ENCODE measurements at regions not wholly inside any gene's neighbourhood (a gene's known extent, or its start where the extent isn't known, plus 50 kb on each side); places are given as distances from the start of the nearest gene placed in this dataset.

- Mint-ChIP-seq H3K27me3 (ENCODE audit: insufficient read depth, low read depth) (peaks cover 1% of the 10 kb centered on the region), H3K27ac (no peak overlapping the region), H3K36me3 (no peaks in the 10 kb centered on the region), H3K4me1 (no peaks in the 10 kb centered on the region), H3K4me3 (no peak overlapping the region), H3K9me3 (peaks cover 2% of the 10 kb centered on the region)
- Histone ChIP-seq H3K4me2 (no peak overlapping the region), H3F3A (ENCODE audit: low read depth) (no peaks in the 10 kb centered on the region), H3K9ac (no peak overlapping the region), H2AFZ (replicated peaks) (no peak overlapping the region), H3K9me3 (ENCODE audit: low read depth) (peaks cover 5% of the 10 kb centered on the region), H3K36me3 (no peaks in the 10 kb centered on the region), H3K79me2 (ENCODE audit: low read depth) (no peaks in the 10 kb centered on the region), H3K4me1 (no peaks in the 10 kb centered on the region), H3K4me3 (no peak overlapping the region), H3K27ac (no peak overlapping the region), H3K27me3 (no peaks in the 10 kb centered on the region), H4K20me1 (ENCODE audit: low read depth) (no peaks in the 10 kb centered on the region)
- TF ChIP-seq EZH2phosphoT487 (IDR thresholded peaks at IDR 0.05) (no peak), EZH2 (IDR thresholded peaks at IDR 0.05) (no peak)
- TF ChIP-seq, protein P1, sequence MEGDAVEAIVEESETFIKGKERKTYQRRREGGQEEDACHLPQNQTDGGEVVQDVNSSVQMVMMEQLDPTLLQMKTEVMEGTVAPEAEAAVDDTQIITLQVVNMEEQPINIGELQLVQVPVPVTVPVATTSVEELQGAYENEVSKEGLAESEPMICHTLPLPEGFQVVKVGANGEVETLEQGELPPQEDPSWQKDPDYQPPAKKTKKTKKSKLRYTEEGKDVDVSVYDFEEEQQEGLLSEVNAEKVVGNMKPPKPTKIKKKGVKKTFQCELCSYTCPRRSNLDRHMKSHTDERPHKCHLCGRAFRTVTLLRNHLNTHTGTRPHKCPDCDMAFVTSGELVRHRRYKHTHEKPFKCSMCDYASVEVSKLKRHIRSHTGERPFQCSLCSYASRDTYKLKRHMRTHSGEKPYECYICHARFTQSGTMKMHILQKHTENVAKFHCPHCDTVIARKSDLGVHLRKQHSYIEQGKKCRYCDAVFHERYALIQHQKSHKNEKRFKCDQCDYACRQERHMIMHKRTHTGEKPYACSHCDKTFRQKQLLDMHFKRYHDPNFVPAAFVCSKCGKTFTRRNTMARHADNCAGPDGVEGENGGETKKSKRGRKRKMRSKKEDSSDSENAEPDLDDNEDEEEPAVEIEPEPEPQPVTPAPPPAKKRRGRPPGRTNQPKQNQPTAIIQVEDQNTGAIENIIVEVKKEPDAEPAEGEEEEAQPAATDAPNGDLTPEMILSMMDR (IDR thresholded peaks at IDR 0.05), result no peak
- DNase-seq (ENCODE audit: low spot score), result no peak
Observed at GRCh38 chr10:8477300-8477699, 422.8 kb downstream of the GATA3 start.

DNA sequence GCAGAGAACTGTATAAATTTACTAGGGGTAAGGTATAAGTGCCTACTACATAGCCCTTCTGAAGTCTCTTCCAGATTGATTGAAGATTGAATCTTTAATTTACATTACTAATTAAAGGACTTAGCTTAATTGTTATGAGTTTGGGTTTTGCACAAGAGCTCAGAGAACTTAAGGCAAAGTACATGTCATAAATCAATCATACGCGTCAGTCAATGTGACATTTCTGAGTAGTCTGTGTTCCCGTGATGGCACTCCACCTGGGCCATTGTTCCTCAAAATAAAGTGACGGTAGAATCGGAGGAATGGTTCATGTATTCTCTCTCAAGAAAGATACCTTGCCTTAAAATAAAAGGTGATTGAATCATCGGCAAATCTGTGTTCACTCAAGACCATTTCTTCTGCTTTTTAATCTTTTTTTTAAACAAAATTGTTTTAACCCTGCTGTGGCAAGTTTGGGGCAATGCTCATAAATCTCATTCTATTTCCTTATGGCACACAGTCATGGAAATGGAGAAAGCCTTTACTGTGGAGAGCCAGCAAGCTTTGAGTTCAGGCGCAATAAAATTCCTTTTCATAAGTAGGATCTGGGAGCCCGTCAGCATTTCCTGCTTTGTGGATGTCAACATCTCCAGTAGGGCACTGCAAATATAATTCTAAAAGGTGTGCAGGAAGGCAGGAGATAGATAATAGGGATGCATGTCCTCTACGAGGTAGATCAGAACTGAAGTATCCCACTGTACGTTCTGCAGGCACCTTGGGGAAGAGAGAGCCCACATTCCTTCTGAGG lies 427.4 kb downstream of the GATA3 start:
- no peaks in the 10 kb centered on the region for H3K9me3 Mint-ChIP-seq
- DNase-seq (ENCODE audit: low spot score), result no peak
- Histone ChIP-seq H3K27me3 (no peaks in the 10 kb centered on the region), H4K20me1 (ENCODE audit: low read depth) (no peaks in the 10 kb centered on the region), H3K79me2 (ENCODE audit: low read depth) (no peaks in the 10 kb centered on the region), H3K36me3 (no peaks in the 10 kb centered on the region), H3K9ac (no peak overlapping the region), H3K4me3 (no peak overlapping the region), H3K9me3 (ENCODE audit: low read depth) (no peaks in the 10 kb centered on the region), H3K4me1 (peaks cover 19% of the 10 kb centered on the region), H3K27ac (no peak overlapping the region), H3K4me2 (no peak overlapping the region), H2AFZ (replicated peaks) (no peak overlapping the region), H3F3A (ENCODE audit: low read depth) (peaks cover 8% of the 10 kb centered on the region)
- no peak overlapping the region for H3K27ac Mint-ChIP-seq
- no peaks in the 10 kb centered on the region for H3K27me3 Mint-ChIP-seq (ENCODE audit: insufficient read depth, low read depth)
- TF ChIP-seq EZH2 (IDR thresholded peaks at IDR 0.05) (no peak), EZH2phosphoT487 (IDR thresholded peaks at IDR 0.05) (no peak)
- no peak overlapping the region for H3K4me3 Mint-ChIP-seq
- no peaks in the 10 kb centered on the region for H3K4me1 Mint-ChIP-seq
- H3K36me3 Mint-ChIP-seq, result no peaks in the 10 kb centered on the region

DNA sequence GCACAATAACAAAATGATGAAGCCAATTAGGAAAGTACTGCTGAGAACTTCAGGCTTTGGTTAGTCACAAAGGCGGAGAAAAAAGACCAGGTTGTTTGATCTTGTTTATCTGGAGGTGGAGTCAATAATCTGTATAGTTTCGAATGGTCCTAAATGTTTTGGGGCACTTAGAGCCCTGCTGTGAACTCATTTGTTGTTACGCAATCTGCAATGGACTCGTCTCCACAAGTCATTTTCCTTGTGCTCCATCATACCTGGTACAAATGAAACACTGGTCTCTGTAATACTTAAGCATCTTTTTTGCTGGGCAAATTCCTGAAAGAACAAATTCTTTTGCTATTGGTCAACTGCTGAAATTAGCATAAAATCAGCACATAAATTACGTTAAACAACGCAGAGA lies 430.5 kb downstream of the GATA3 start:
- H3K27ac ChIP-seq, result no peak overlapping the region
- no peaks in the 10 kb centered on the region for H3K79me2 ChIP-seq (ENCODE audit: low read depth)
- H3K9me3 Mint-ChIP-seq, result no peaks in the 10 kb centered on the region
- no peak overlapping the region for H3K4me3 Mint-ChIP-seq
- H3K4me3 ChIP-seq, result no peak overlapping the region
- DNase-seq (ENCODE audit: low spot score), result no peak
- no peaks in the 10 kb centered on the region for H3K27me3 Mint-ChIP-seq (ENCODE audit: insufficient read depth, low read depth)
- H3K4me1 Mint-ChIP-seq, result peaks cover 6% of the 10 kb centered on the region
- no peak overlapping the region for H3K9ac ChIP-seq
- H3K4me2 ChIP-seq, result peak overlapping the region; percentile 7
- TF ChIP-seq EZH2 (IDR thresholded peaks at IDR 0.05) (no peak), EZH2phosphoT487 (IDR thresholded peaks at IDR 0.05) (no peak)
- TF ChIP-seq, protein P1 (IDR thresholded peaks at IDR 0.05), result no peak
- no peaks in the 10 kb centered on the region for H3K9me3 ChIP-seq (ENCODE audit: low read depth)
- no peaks in the 10 kb centered on the region for H4K20me1 ChIP-seq (ENCODE audit: low read depth)
- H3K36me3 ChIP-seq, result no peaks in the 10 kb centered on the region
- H3F3A ChIP-seq (ENCODE audit: low read depth), result peaks cover 8% of the 10 kb centered on the region
- H3K36me3 Mint-ChIP-seq, result no peaks in the 10 kb centered on the region
- peaks cover 25% of the 10 kb centered on the region for H3K4me1 ChIP-seq
- no peak overlapping the region for H2AFZ ChIP-seq (replicated peaks)
- H3K27ac Mint-ChIP-seq, result no peak overlapping the region
- H3K27me3 ChIP-seq, result no peaks in the 10 kb centered on the region

GRCh38 chr10:8487346-8487745 lies 432.9 kb downstream of the GATA3 start:
- no peak overlapping the region for H3K27ac ChIP-seq
- Mint-ChIP-seq H3K4me1 (peaks cover 10% of the 10 kb centered on the region), H3K27ac (no peak overlapping the region), H3K9me3 (no peaks in the 10 kb centered on the region), H3K36me3 (no peaks in the 10 kb centered on the region), H3K4me3 (no peak overlapping the region), H3K27me3 (ENCODE audit: insufficient read depth, low read depth) (no peaks in the 10 kb centered on the region)
- H3K4me3 ChIP-seq, result no peak overlapping the region
- no peaks in the 10 kb centered on the region for H3K9me3 ChIP-seq (ENCODE audit: low read depth)
- no peaks in the 10 kb centered on the region for H3K79me2 ChIP-seq (ENCODE audit: low read depth)
- H3K9ac ChIP-seq, result no peak overlapping the region
- no peaks in the 10 kb centered on the region for H3K27me3 ChIP-seq
- H3K4me1 ChIP-seq, result peaks cover 29% of the 10 kb centered on the region
- H3F3A ChIP-seq (ENCODE audit: low read depth), result peaks cover 8% of the 10 kb centered on the region
- DNase-seq (ENCODE audit: low spot score), result no peak
- TF ChIP-seq, protein P1 (IDR thresholded peaks at IDR 0.05), result no peak
- TF ChIP-seq EZH2 (IDR thresholded peaks at IDR 0.05), result no peak
- TF ChIP-seq EZH2phosphoT487 (IDR thresholded peaks at IDR 0.05), result no peak
- H3K4me2 ChIP-seq, result no peak overlapping the region
- no peak overlapping the region for H2AFZ ChIP-seq (replicated peaks)
- H3K36me3 ChIP-seq, result no peaks in the 10 kb centered on the region
- no peaks in the 10 kb centered on the region for H4K20me1 ChIP-seq (ENCODE audit: low read depth)

Measured in neural progenitor cell (in vitro differentiated cells).